GM12878 (cell line): ENCODE measurements at regions not wholly inside any gene's neighbourhood (a gene's known extent, or its start where the extent isn't known, plus 50 kb on each side); places are given as distances from the start of the nearest gene placed in this dataset.

Experiments
- ATAC-seq: fragments of 200-7000 bp; cut with Tn5 transposase; 3 replicates; pipeline ENCODE4 v1.9.1; 2020; ENCODE audit warnings: mild to moderate bottlenecking, moderate library complexity
- BruUV-seq: library from RNA; stranded (reverse); fragments of 400-500 nt; replicated peaks from 2 replicates; lab custom pipeline; 2021; lab: Mats Ljungman, UMichigan
- CTCF ChIA-PET: fragments of 300-600 bp; sonication (Branson Sonifier 250); formaldehyde crosslinking; extraction: SDS; loops from one replicate; lab custom pipeline; 2021; ENCODE audit warnings: inconsistent platforms; lab: Yijun Ruan, JAX
- POLR2A ChIA-PET: fragments of 350-600 bp; formaldehyde crosslinking; extraction: SDS; loops from one replicate; lab custom pipeline; 2021; ENCODE audit warnings: inconsistent platforms; lab: Charles Lee
- RAD21 ChIA-PET: fragments of 300-600 bp; sonication (Branson Sonifier 250); formaldehyde crosslinking; loops from one replicate; lab custom pipeline; 2023; ENCODE audit warnings: antibody characterized with exemption; ENCODE audit not compliant: unreplicated experiment; lab: Charles Lee
- SMC1A ChIA-PET: fragments of 300-600 bp; sonication (Branson Sonifier 250); formaldehyde crosslinking; loops from one replicate; lab custom pipeline; 2023; ENCODE audit not compliant: unreplicated experiment, uncharacterized antibody; lab: Charles Lee
- DNase-seq: peaks from one replicate; pipeline ENCODE4 v3.0.0-alpha.2; 2011; ENCODE audit warnings: low read depth, low spot score
- FAIRE-seq: peaks from 3 replicates; lab custom pipeline; 2011; peaks lifted over from hg19 to GRCh38; lab: Jason Lieb, UNC
- H2AFZ ChIP-seq: 2 replicates; pipeline ENCODE4 v1.6.0; 2011; ENCODE audit warnings: low read depth, low read length, control low read depth; ENCODE audit not compliant: control insufficient read depth
- H3K27ac ChIP-seq: 2 replicates; pipeline ENCODE4 v1.5.1; 2011; ENCODE audit warnings: control low read depth; ENCODE audit not compliant: control insufficient read depth, insufficient read depth
- H3K27me3 ChIP-seq, 2 experiments: replicated peaks in 1 of 2; 2 replicates each; pipeline versions ENCODE4 v1.6.0 to v1.6.1; 2011; ENCODE audit warnings: low read length in 1 of 2; ENCODE audit not compliant: control insufficient read depth in 2 of 2, insufficient read depth in 2 of 2
- H3K36me3 ChIP-seq, 2 experiments: 2 replicates each; pipeline ENCODE4 v1.5.1; 2011; ENCODE audit warnings: low read length in 1 of 2; ENCODE audit not compliant: control insufficient read depth in 2 of 2, insufficient read depth in 2 of 2
- H3K4me1 ChIP-seq: 2 replicates; pipeline ENCODE4 v1.6.1; 2011; ENCODE audit warnings: mild to moderate bottlenecking, low read length, moderate library complexity, mixed read lengths; ENCODE audit not compliant: control insufficient read depth, insufficient read depth
- H3K4me2 ChIP-seq: 2 replicates; pipeline ENCODE4 v1.6.0; 2011; ENCODE audit warnings: control low read depth; ENCODE audit not compliant: control insufficient read depth, insufficient read depth
- H3K4me3 ChIP-seq: fragments of 200-600 bp; sonication (generic); 2 replicates; pipeline ENCODE4 v1.5.1; 2016
- H3K79me2 ChIP-seq: 2 replicates; pipeline ENCODE4 v1.6.0; 2011; ENCODE audit warnings: low read length; ENCODE audit not compliant: control insufficient read depth, insufficient read depth
- H3K9ac ChIP-seq: 2 replicates; pipeline ENCODE4 v1.8.0; 2011; ENCODE audit warnings: low read length, control low read depth, mixed read lengths; ENCODE audit not compliant: control insufficient read depth, insufficient read depth
- H3K9me3 ChIP-seq: replicated peaks from 3 replicates; pipeline ENCODE4 v1.5.1; 2011; ENCODE audit warnings: mild to moderate bottlenecking, low read length; ENCODE audit not compliant: control insufficient read depth, insufficient read depth
- H4K20me1 ChIP-seq: 2 replicates; pipeline ENCODE4 v1.6.0; 2011; ENCODE audit not compliant: control insufficient read depth, insufficient read depth
- BRCA1 ChIP-seq: IDR thresholded peaks from 2 replicates; pipeline ENCODE4 v1.6.1; 2011; ENCODE audit warnings: low read depth, low read length, improper control_type of control experiment
- CBFB ChIP-seq: IDR thresholded peaks from 2 replicates; pipeline ENCODE4 v1.6.1; 2016; ENCODE audit warnings: antibody characterized with exemption, low read depth
- EGR1 ChIP-seq, 2 experiments: IDR thresholded peaks; 1 replicate in 1 of 2; 2 replicates in 1 of 2; pipeline ENCODE4 v1.6.1; 2011 to 2012; ENCODE audit warnings: low read depth in 2 of 2, low read length in 2 of 2, borderline replicate concordance in 1 of 2, mild to moderate bottlenecking in 1 of 2, moderate library complexity in 1 of 2
- EP300 ChIP-seq, 2 experiments: fragments of 150-350 bp in 1 of 2; IDR thresholded peaks; 2 replicates each; pipeline ENCODE4 v1.6.1; 2011 to 2012; ENCODE audit warnings: low read depth in 2 of 2, low read length in 2 of 2, borderline replicate concordance in 1 of 2, improper control_type of control experiment in 1 of 2, inconsistent platforms in 1 of 2; ENCODE audit not compliant: control insufficient read depth in 1 of 2
- ETV6 ChIP-seq, 2 experiments: fragments of 450-650 bp in 1 of 2; IDR thresholded peaks in 1 of 2; conservative IDR thresholded peaks in 1 of 2; 2 replicates each; pipeline ENCODE4 v1.6.1; 2014; ENCODE audit warnings: antibody characterized with exemption in 1 of 2, borderline replicate concordance in 1 of 2, low read depth in 1 of 2, mild to moderate bottlenecking in 1 of 2, moderate library complexity in 1 of 2
- FOS ChIP-seq: IDR thresholded peaks from 3 replicates; pipeline ENCODE4 v1.6.1; 2011; ENCODE audit warnings: borderline replicate concordance; ENCODE audit not compliant: insufficient read length; ENCODE audit errors: extremely low read depth
- GABPA ChIP-seq: IDR thresholded peaks from 2 replicates; pipeline ENCODE4 v1.6.1; 2014; ENCODE audit warnings: antibody characterized with exemption, low read depth, mild to moderate bottlenecking, inconsistent platforms
- HCFC1 ChIP-seq: fragments of 150-350 bp; IDR thresholded peaks from 2 replicates; pipeline ENCODE4 v1.6.1; 2014; ENCODE audit warnings: low read length
- JUND ChIP-seq: IDR thresholded peaks from 2 replicates; pipeline ENCODE4 v1.6.1; 2012; ENCODE audit warnings: low read depth, mild to moderate bottlenecking, low read length, improper control_type of control experiment, moderate library complexity
- KLF5 ChIP-seq: fragments of 450-650 bp; IDR thresholded peaks from 2 replicates; pipeline ENCODE4 v1.6.1; 2014; ENCODE audit warnings: mild to moderate bottlenecking; ENCODE audit not compliant: partially characterized antibody
- MEF2A ChIP-seq: IDR thresholded peaks from 2 replicates; pipeline ENCODE4 v1.6.1; 2011; ENCODE audit warnings: low read depth, mild to moderate bottlenecking, low read length, moderate library complexity; ENCODE audit not compliant: insufficient read depth
- NFIC ChIP-seq: IDR thresholded peaks from 2 replicates; pipeline ENCODE4 v1.6.1; 2012; ENCODE audit warnings: low read depth, mild to moderate bottlenecking, inconsistent platforms, low read length, moderate library complexity
- SRF ChIP-seq, 2 experiments: IDR thresholded peaks; 2 replicates each; pipeline ENCODE4 v1.6.1; 2011; ENCODE audit warnings: low read depth in 2 of 2, low read length in 2 of 2, mild to moderate bottlenecking in 1 of 2, moderate library complexity in 1 of 2
- ZNF384 ChIP-seq: IDR thresholded peaks from 2 replicates; pipeline ENCODE4 v1.6.1; 2012; ENCODE audit warnings: low read depth, mild to moderate bottlenecking, low read length, improper control_type of control experiment, borderline replicate concordance
- WGBS: methylation state at CpG from one replicate; pipeline ENCODE4 v1.1.6; 2016; ENCODE audit warnings: low lambda C conversion rate; ENCODE audit not compliant: insufficient replicate concordance, insufficient coverage; ENCODE audit errors: missing lambda C conversion rate; 5-methylcytosine and 5-hydroxymethylcytosine counted together
- in situ Hi-C: fragments of 300-500 bp; cut with MboI; formaldehyde crosslinking; loops from 9 replicates; pipeline ENCODE4 v1.14.3; 2018; ENCODE audit warnings: mixed read lengths
- intact Hi-C: fragments of 100-400 bp; cut with micrococcal nuclease; formaldehyde crosslinking; loops from one replicate; pipeline ENCODE4 v1.14.2; 2022; ENCODE audit not compliant: unreplicated experiment
- TF ChIP-seq, protein P1 (sequence below): fragments of 450-650 bp; formaldehyde crosslinking; IDR thresholded peaks from 2 replicates; pipeline ENCODE4 v1.5.0; 2022; ENCODE audit warnings: mild to moderate bottlenecking, missing genetic modification characterization
- TF ChIP-seq, protein P2 (sequence below): fragments of 450-650 bp; IDR thresholded peaks from 2 replicates; pipeline ENCODE4 v1.6.1; 2018; ENCODE audit warnings: borderline replicate concordance, mild to moderate bottlenecking; ENCODE audit not compliant: partially characterized antibody

DNA sequence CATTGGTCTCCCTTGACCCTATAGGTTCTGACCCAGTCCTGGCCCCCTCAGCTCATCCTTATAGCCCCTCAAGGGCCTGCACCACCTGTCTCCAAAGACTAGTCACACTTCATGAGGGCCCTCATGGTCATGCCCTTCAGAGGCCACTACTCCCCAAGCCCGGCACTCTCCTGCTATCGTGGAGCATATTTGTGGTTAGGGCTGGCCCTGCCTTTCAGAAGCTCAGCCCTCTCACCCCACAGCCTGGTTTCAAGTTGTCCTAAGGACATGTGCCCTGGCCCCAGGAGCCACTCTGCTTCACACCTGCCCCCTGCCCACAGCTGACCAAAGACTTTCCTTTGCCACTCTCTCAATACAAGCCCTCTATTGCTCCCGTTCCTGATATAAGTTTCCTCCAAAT is 60.3 kb upstream of the LBX1 start (continued):
- TF ChIP-seq, protein P1, sequence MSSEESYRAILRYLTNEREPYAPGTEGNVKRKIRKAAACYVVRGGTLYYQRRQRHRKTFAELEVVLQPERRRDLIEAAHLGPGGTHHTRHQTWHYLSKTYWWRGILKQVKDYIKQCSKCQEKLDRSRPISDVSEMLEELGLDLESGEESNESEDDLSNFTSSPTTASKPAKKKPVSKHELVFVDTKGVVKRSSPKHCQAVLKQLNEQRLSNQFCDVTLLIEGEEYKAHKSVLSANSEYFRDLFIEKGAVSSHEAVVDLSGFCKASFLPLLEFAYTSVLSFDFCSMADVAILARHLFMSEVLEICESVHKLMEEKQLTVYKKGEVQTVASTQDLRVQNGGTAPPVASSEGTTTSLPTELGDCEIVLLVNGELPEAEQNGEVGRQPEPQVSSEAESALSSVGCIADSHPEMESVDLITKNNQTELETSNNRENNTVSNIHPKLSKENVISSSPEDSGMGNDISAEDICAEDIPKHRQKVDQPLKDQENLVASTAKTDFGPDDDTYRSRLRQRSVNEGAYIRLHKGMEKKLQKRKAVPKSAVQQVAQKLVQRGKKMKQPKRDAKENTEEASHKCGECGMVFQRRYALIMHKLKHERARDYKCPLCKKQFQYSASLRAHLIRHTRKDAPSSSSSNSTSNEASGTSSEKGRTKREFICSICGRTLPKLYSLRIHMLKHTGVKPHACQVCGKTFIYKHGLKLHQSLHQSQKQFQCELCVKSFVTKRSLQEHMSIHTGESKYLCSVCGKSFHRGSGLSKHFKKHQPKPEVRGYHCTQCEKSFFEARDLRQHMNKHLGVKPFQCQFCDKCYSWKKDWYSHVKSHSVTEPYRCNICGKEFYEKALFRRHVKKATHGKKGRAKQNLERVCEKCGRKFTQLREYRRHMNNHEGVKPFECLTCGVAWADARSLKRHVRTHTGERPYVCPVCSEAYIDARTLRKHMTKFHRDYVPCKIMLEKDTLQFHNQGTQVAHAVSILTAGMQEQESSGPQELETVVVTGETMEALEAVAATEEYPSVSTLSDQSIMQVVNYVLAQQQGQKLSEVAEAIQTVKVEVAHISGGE (CRISPR knock-in tag): no peak
- TF ChIP-seq NFIC: no peak
- TF ChIP-seq HCFC1: no peak
- no peak for TF ChIP-seq MEF2A
- TF ChIP-seq GABPA: no peak

DNA sequence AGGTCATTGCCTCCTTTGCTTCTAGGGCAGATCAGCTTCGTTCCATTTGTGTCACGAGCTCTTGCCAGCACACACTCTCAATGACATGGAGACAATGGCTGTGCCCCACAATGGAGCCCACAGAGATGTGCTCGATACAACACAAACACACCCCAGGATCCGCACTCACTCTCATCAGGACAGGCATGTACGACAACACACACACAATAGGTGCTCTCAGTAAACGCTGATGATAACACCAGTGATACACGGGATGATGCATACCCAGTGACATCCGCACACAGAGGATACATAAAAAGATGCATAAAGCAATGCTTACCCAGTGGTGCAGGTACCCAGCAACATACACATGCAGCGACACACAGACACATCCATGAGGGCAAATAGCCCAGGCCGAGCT is 61.2 kb upstream of the LBX1 start:
- Histone ChIP-seq H3K27me3 (peaks cover 11 to 23% of the 10 kb centered on the region in 2 experiments), H3K27ac (no peak overlapping the region), H3K36me3 (no peaks in the 10 kb centered on the region), H3K79me2 (no peaks in the 10 kb centered on the region), H3K9ac (no peak overlapping the region), H3K9me3 (no peaks in the 10 kb centered on the region), H4K20me1 (no peaks in the 10 kb centered on the region; the same call in 1 of the 2 replicates), H3K4me3 (no peak overlapping the region), H3K4me1 (no peaks in the 10 kb centered on the region), H3K4me2 (no peak overlapping the region), H2AFZ (no peak overlapping the region)
- no peak for DNase-seq
- CTCF ChIA-PET: interaction anchor here (0.6 to 4.0 kb wide), 7 partner anchors 12 to 211 kb away, joined by 3 to 22 read pairs (median 5); no protein-coding TSS in a partner anchor
- SMC1A ChIA-PET: interaction anchor here (0.5 to 0.6 kb wide), 2 partner anchors 50 to 956 kb away, joined by 3 read pairs; no protein-coding TSS in a partner anchor
- WGBS: 48% methylated on average over 10 of the region's 10 CpGs
- POLR2A ChIA-PET: no interaction called here
- no peak for ATAC-seq
- in situ Hi-C loops (loop anchor here (10.0 kb wide), 1 partner anchor 154 kb away; no protein-coding TSS in a partner anchor), intact Hi-C loops (loop anchor here (2.0 to 5.0 kb wide), 2 partner anchors 78 to 128 kb away; no protein-coding TSS in a partner anchor)
- FAIRE-seq: no peak
- no TSS peak for BruUV-seq
- RAD21 ChIA-PET: interaction anchor here (0.6 kb wide), 1 partner anchor 149 kb away, joined by 3 read pairs; no protein-coding TSS in a partner anchor
- TF ChIP-seq JUND: no peak
- TF ChIP-seq FOS: no peak
- no peak for TF ChIP-seq EP300 (IDR thresholded peaks at IDR 0.05; ENCODE audit: borderline replicate concordance in 1 of 2, control insufficient read depth in 1 of 2, low read depth in 2 of 2, low read length in 2 of 2)
- no peak for TF ChIP-seq ZNF384
- no peak for TF ChIP-seq BRCA1
- TF ChIP-seq, protein P2, sequence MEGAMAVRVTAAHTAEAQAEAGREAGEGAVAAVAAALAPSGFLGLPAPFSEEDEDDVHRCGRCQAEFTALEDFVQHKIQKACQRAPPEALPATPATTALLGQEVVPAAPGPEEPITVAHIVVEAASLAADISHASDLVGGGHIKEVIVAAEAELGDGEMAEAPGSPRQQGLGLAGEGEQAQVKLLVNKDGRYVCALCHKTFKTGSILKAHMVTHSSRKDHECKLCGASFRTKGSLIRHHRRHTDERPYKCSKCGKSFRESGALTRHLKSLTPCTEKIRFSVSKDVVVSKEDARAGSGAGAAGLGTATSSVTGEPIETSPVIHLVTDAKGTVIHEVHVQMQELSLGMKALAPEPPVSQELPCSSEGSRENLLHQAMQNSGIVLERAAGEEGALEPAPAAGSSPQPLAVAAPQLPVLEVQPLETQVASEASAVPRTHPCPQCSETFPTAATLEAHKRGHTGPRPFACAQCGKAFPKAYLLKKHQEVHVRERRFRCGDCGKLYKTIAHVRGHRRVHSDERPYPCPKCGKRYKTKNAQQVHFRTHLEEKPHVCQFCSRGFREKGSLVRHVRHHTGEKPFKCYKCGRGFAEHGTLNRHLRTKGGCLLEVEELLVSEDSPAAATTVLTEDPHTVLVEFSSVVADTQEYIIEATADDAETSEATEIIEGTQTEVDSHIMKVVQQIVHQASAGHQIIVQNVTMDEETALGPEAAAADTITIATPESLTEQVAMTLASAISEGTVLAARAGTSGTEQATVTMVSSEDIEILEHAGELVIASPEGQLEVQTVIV: no peak
- TF ChIP-seq KLF5: no peak
- no peak for TF ChIP-seq EGR1 (IDR thresholded peaks at IDR 0.05; ENCODE audit: borderline replicate concordance in 1 of 2, low read depth in 2 of 2, low read length in 2 of 2)
- no peak for TF ChIP-seq ETV6 (conservative IDR thresholded peaks at IDR 0.05 in 1 of 2, IDR thresholded peaks at IDR 0.05 in 1 of 2; ENCODE audit: borderline replicate concordance in 1 of 2, low read depth in 1 of 2)
- TF ChIP-seq SRF (IDR thresholded peaks at IDR 0.05; ENCODE audit: low read depth in 2 of 2, low read length in 2 of 2): no peak
- no peak for TF ChIP-seq CBFB
